GM23248 (cell line): ENCODE measurements at regions not wholly inside any gene's neighbourhood (a gene's known extent, or its start where the extent isn't known, plus 50 kb on each side); places are given as distances from the start of the nearest gene placed in this dataset.

Experiments used
- EZH2 ChIP-seq: fragments of 200-600 bp; sonication (generic); IDR thresholded peaks from 2 replicates; pipeline ENCODE4 v1.6.1; 2018; ENCODE audit warnings: antibody characterized with exemption, mild to moderate bottlenecking; ENCODE audit not compliant: insufficient read depth, poor library complexity, severe bottlenecking
- EZH2phosphoT487 ChIP-seq: fragments of 200-600 bp; sonication (generic); IDR thresholded peaks from 2 replicates; pipeline ENCODE4 v1.6.1; 2018; ENCODE audit warnings: antibody characterized with exemption, moderate library complexity, mild to moderate bottlenecking, low read depth; ENCODE audit not compliant: insufficient read depth

DNA sequence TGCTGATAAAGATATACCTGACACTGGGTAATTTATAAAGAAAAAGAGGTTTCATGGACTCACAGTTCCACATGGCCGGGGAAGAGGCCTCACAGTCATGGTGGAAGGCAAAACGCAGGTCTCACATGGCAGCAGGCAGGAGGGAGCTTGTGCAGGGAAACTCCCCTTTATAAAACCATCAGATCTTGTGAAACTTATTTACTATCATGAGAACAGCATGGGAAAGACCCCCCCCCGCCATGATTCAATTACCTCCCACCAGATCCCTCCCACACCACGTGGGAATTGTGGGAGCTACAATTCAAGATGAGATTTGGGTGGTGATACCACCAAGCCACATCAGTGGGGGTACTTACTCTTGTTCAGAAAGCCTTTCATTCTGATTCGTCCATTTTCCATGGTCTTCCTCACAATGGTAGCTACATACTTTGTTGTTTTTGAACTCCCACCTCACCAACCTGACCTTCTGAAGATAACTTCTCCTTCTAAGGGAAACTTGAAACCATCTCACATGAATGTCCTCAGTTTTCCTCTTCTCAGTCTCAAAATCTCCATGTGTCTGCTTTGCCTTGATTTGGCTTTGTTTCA is 275.6 kb upstream of the PROK2 start:
- no peak for TF ChIP-seq EZH2
- TF ChIP-seq EZH2phosphoT487, result no peak
